Astrocyte (in vitro differentiated cells and primary cell): ENCODE measurements at regions not wholly inside any gene's neighbourhood (a gene's known extent, or its start where the extent isn't known, plus 50 kb on each side); places are given as distances from the start of the nearest gene placed in this dataset.

Source experiments
- DNase-seq: peaks from one replicate; pipeline ENCODE4 v3.0.0-alpha.2; 2010; ENCODE audit warnings: low read depth
- FAIRE-seq: peaks from 2 replicates; lab custom pipeline; 2011; peaks lifted over from hg19 to GRCh38; lab: Jason Lieb, UNC
- H2AFZ ChIP-seq: 2 replicates; pipeline ENCODE4 v1.6.0; 2012; ENCODE audit warnings: low read depth, low read length, inconsistent platforms
- H3K27ac ChIP-seq: 2 replicates; pipeline ENCODE4 v1.5.1; 2011; ENCODE audit warnings: low read depth, low read length, inconsistent platforms
- H3K27me3 ChIP-seq: 2 replicates; pipeline ENCODE4 v1.6.0; 2011; ENCODE audit warnings: low read length, inconsistent platforms; ENCODE audit not compliant: insufficient read depth
- H3K36me3 ChIP-seq: 2 replicates; pipeline ENCODE4 v1.5.1; 2011; ENCODE audit warnings: low read length, inconsistent platforms; ENCODE audit not compliant: insufficient read depth
- H3K4me1 ChIP-seq: 2 replicates; pipeline ENCODE4 v1.5.1; 2011; ENCODE audit warnings: low read length, inconsistent platforms; ENCODE audit not compliant: insufficient read depth
- H3K4me2 ChIP-seq: 2 replicates; pipeline ENCODE4 v1.6.0; 2012; ENCODE audit warnings: low read length, inconsistent platforms
- H3K4me3 ChIP-seq: 2 replicates; pipeline ENCODE4 v1.5.1; 2011; ENCODE audit warnings: low read depth, mild to moderate bottlenecking, low read length, inconsistent platforms; ENCODE audit not compliant: insufficient read depth
- H3K79me2 ChIP-seq: 2 replicates; pipeline ENCODE4 v1.6.0; 2012; ENCODE audit warnings: mild to moderate bottlenecking, low read length, inconsistent platforms; ENCODE audit not compliant: insufficient read depth
- H3K9ac ChIP-seq: 2 replicates; pipeline ENCODE4 v1.6.0; 2012; ENCODE audit warnings: mild to moderate bottlenecking, low read length, inconsistent platforms
- H3K9me3 ChIP-seq: 2 replicates; pipeline ENCODE4 v1.5.1; 2012; ENCODE audit warnings: low read depth, mild to moderate bottlenecking, low read length, inconsistent platforms; ENCODE audit not compliant: insufficient read depth
- H4K20me1 ChIP-seq: 2 replicates; pipeline ENCODE4 v1.6.0; 2012; ENCODE audit warnings: low read length, inconsistent platforms; ENCODE audit not compliant: insufficient read depth
- H3K27ac Mint-ChIP-seq: one replicate; pipeline ENCODE4 v1.8.0; 2021; ENCODE audit warnings: mild to moderate bottlenecking, mixed read lengths; ENCODE audit not compliant: unreplicated experiment
- H3K27me3 Mint-ChIP-seq: one replicate; pipeline ENCODE4 v1.8.0; 2021; ENCODE audit warnings: low read depth, mixed read lengths; ENCODE audit not compliant: unreplicated experiment
- H3K36me3 Mint-ChIP-seq: one replicate; pipeline ENCODE4 v1.8.0; 2021; ENCODE audit warnings: low read depth, mixed read lengths; ENCODE audit not compliant: unreplicated experiment
- H3K4me1 Mint-ChIP-seq: one replicate; pipeline ENCODE4 v1.8.0; 2021; ENCODE audit warnings: low read depth, mixed read lengths; ENCODE audit not compliant: unreplicated experiment
- H3K4me3 Mint-ChIP-seq: one replicate; pipeline ENCODE4 v1.8.0; 2021; ENCODE audit warnings: mild to moderate bottlenecking, moderate library complexity, mixed read lengths; ENCODE audit not compliant: unreplicated experiment
- H3K9me3 Mint-ChIP-seq: one replicate; pipeline ENCODE4 v1.8.0; 2021; ENCODE audit warnings: mild to moderate bottlenecking, mixed read lengths; ENCODE audit not compliant: unreplicated experiment
- CTCF ChIP-seq: IDR thresholded peaks from 2 replicates; pipeline ENCODE4 v1.5.1; 2011; ENCODE audit warnings: low read depth, mild to moderate bottlenecking, inconsistent platforms, low read length, moderate library complexity; ENCODE audit not compliant: insufficient read depth
- EZH2 ChIP-seq: IDR thresholded peaks from 2 replicates; pipeline ENCODE4 v1.6.1; 2012; ENCODE audit warnings: mild to moderate bottlenecking, low read length, inconsistent platforms; ENCODE audit not compliant: insufficient read depth

- no peaks in the 10 kb centered on the region for H3K36me3 Mint-ChIP-seq
- no peak overlapping the region for H3K4me3 Mint-ChIP-seq
- H3K4me3 ChIP-seq, result no peak overlapping the region
- H3K27me3 ChIP-seq, result no peaks in the 10 kb centered on the region
- H4K20me1 ChIP-seq, result no peaks in the 10 kb centered on the region
- no peak for FAIRE-seq
- no peaks in the 10 kb centered on the region for H3K79me2 ChIP-seq
- H3K4me2 ChIP-seq, result peak overlapping the region; percentile 22
- TF ChIP-seq CTCF (no peak), EZH2 (no peak)
- peaks cover 18% of the 10 kb centered on the region for H3K27me3 Mint-ChIP-seq
- H2AFZ ChIP-seq, result no peak overlapping the region
- DNase-seq, result peak; percentile 33
- H3K4me1 Mint-ChIP-seq, result peaks cover 18% of the 10 kb centered on the region
- no peak overlapping the region for H3K27ac Mint-ChIP-seq
- H3K9me3 ChIP-seq, result no peaks in the 10 kb centered on the region
- H3K9me3 Mint-ChIP-seq, result peaks cover 2% of the 10 kb centered on the region
- H3K27ac ChIP-seq, result no peak overlapping the region
- H3K9ac ChIP-seq, result no peak overlapping the region
- no peaks in the 10 kb centered on the region for H3K36me3 ChIP-seq
- H3K4me1 ChIP-seq, result peaks cover 6% of the 10 kb centered on the region
These were observed 71.6 kb upstream of the GALNT10 start for GRCh38 chr5:154118893-154119336.

DNA sequence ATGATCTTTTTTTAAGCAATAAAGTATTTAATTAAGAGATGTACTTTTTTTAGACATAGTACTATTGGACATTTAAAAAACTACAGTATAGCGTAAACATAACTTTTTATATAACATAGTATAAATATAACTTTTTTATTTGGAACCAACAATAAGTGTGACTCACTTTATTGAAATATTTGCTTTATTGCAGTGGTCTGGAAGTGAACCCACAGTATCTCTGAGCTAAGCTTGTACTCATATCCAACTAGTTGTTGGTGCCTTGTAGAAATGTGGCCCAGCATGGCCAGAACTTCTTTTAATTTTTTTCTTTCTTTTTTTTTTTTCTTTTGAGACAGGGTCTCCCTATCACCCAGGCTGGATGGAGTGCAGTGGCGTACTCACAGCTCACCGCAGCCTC is 61.5 kb upstream of the GALNT10 start:
- no peaks in the 10 kb centered on the region for H3K4me1 Mint-ChIP-seq
- peaks cover 2% of the 10 kb centered on the region for H3K27me3 Mint-ChIP-seq
- Histone ChIP-seq H3K4me2 (no peak overlapping the region), H3K79me2 (no peaks in the 10 kb centered on the region), H2AFZ (no peak overlapping the region), H3K27me3 (peaks cover 4% of the 10 kb centered on the region), H3K9ac (no peak overlapping the region), H3K9me3 (no peaks in the 10 kb centered on the region), H3K4me3 (no peak overlapping the region), H3K4me1 (no peaks in the 10 kb centered on the region), H3K27ac (no peak overlapping the region), H3K36me3 (no peaks in the 10 kb centered on the region), H4K20me1 (no peaks in the 10 kb centered on the region)
- no peak overlapping the region for H3K27ac Mint-ChIP-seq
- DNase-seq (no peak), FAIRE-seq (no peak)
- no peak for TF ChIP-seq EZH2
- no peak for TF ChIP-seq CTCF
- peaks cover 4% of the 10 kb centered on the region for H3K36me3 Mint-ChIP-seq
- H3K9me3 Mint-ChIP-seq, result peaks cover 13% of the 10 kb centered on the region
- no peak overlapping the region for H3K4me3 Mint-ChIP-seq

- Histone ChIP-seq H3K27ac (no peak overlapping the region), H3K79me2 (no peaks in the 10 kb centered on the region), H3K36me3 (no peaks in the 10 kb centered on the region), H3K4me3 (no peak overlapping the region), H4K20me1 (no peaks in the 10 kb centered on the region), H3K4me1 (no peaks in the 10 kb centered on the region), H3K27me3 (peaks cover 4% of the 10 kb centered on the region), H3K9ac (no peak overlapping the region), H3K4me2 (no peak overlapping the region), H2AFZ (no peak overlapping the region), H3K9me3 (no peaks in the 10 kb centered on the region)
- FAIRE-seq (no peak), DNase-seq (no peak)
- Mint-ChIP-seq H3K36me3 (peaks cover 5% of the 10 kb centered on the region), H3K27me3 (peaks cover 2% of the 10 kb centered on the region), H3K4me1 (no peaks in the 10 kb centered on the region), H3K9me3 (peaks cover 5% of the 10 kb centered on the region), H3K27ac (no peak overlapping the region), H3K4me3 (no peak overlapping the region)
- TF ChIP-seq EZH2 (no peak), CTCF (no peak)
These were observed 60.6 kb upstream of the GALNT10 start for GRCh38 chr5:154129921-154130320.
